ENCODE measurements at regions not wholly inside any gene's neighbourhood (a gene's known extent, or its start where the extent isn't known, plus 50 kb on each side); places are given as distances from the start of the nearest gene placed in this dataset.

DNA sequence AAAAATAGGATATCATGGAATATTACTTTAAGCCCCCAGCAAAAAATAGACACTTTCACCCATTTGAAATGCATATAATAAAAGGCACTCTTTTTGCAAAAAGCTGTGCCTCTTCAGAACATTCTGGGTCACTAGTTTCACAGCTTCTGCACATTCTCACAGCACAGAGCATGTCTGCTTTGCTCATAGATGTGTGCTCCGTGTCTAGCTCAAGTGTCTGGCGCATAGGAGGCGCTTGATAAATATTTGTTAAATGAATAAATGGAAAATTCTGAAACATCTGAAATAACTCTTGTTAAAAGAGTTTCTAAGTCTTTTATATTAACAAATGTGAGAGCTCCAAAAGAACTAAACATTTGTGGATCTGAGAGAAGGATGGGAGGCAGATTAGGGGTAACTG is 275.2 kb downstream of the PTTG2 start:
- POLR2A ChIA-PET (ENCODE audit: partially characterized antibody) = no interaction called here
- H4K91ac ChIP-seq (replicated peaks; ENCODE audit: insufficient read length, low read length) = no peak overlapping the region
- no peak overlapping the region for H4K8ac ChIP-seq (ENCODE audit: extremely low read depth, insufficient read depth, low read length)
- FAIRE-seq (no peak), DNase-seq (ENCODE audit: low read depth in 1 of 2, low spot score in 2 of 2) (no peak)
- no peak overlapping the region for H3K18ac ChIP-seq (ENCODE audit: extremely low read depth, low read length)
- H2AFZ ChIP-seq (ENCODE audit: low read length) = no peak overlapping the region
- no peak overlapping the region for H2AK5ac ChIP-seq (ENCODE audit: low read depth, low read length)
- TF ChIP-seq PHF8 (conservative IDR thresholded peaks at IDR 0.05; ENCODE audit: low read depth, low read length) (no peak), SAP30 (IDR thresholded peaks at IDR 0.05; ENCODE audit: insufficient read depth, insufficient replicate concordance, low read length) (no peak), TAF1 (IDR thresholded peaks at IDR 0.05; ENCODE audit: low read depth, low read length) (no peak), KDM5A (IDR thresholded peaks at IDR 0.05; ENCODE audit: low read length) (no peak), FOSL1 (IDR thresholded peaks at IDR 0.05; ENCODE audit: insufficient read depth, low read depth, low read length) (no peak), SUZ12 (IDR thresholded peaks at IDR 0.05; ENCODE audit: low read length) (no peak), SP1 (IDR thresholded peaks at IDR 0.05; ENCODE audit: low read depth, low read length) (no peak), TEAD4 (IDR thresholded peaks at IDR 0.05; ENCODE audit: low read depth, low read length) (no peak), RFX5 (IDR thresholded peaks at IDR 0.05; ENCODE audit: borderline replicate concordance, low read depth, low read length) (no peak), KDM1A (IDR thresholded peaks at IDR 0.05; ENCODE audit: borderline replicate concordance, low read length) (no peak), SIRT6 (IDR thresholded peaks at IDR 0.05; ENCODE audit: low read length) (no peak), JUN (IDR thresholded peaks at IDR 0.05; ENCODE audit: low read depth, low read length) (no peak), RNF2 (IDR thresholded peaks at IDR 0.05; ENCODE audit: borderline replicate concordance, low read depth, low read length, missing control alignments, poor library complexity, severe bottlenecking) (no peak), JUND (IDR thresholded peaks at IDR 0.05; ENCODE audit: low read length) (no peak), MAFK (IDR thresholded peaks at IDR 0.05; ENCODE audit: low read depth, low read length) (no peak), GTF2F1 (IDR thresholded peaks at IDR 0.05; ENCODE audit: borderline replicate concordance, low read depth, low read length) (no peak)
- no peaks in the 10 kb centered on the region for H3K27me3 ChIP-seq (replicated peaks in 1 of 4; ENCODE audit: control insufficient read depth in 3 of 4, extremely low read depth in 1 of 4, insufficient read depth in 3 of 4, low read length in 3 of 4)
- no peak overlapping the region for H2BK12ac ChIP-seq (ENCODE audit: low read depth, low read length)
- H3K79me1 ChIP-seq (ENCODE audit: low read depth, low read length) = no peaks in the 10 kb centered on the region
- no peak overlapping the region for H2BK20ac ChIP-seq (ENCODE audit: low read length)
- H3K36me3 ChIP-seq (ENCODE audit: control insufficient read depth in 2 of 4, insufficient read depth in 4 of 4, low read length in 3 of 4) = no peaks in the 10 kb centered on the region
- no peaks in the 10 kb centered on the region for H3K79me2 ChIP-seq (ENCODE audit: control insufficient read depth in 1 of 2, insufficient read depth in 2 of 2, low read length in 2 of 2)
- no peak overlapping the region for H2BK15ac ChIP-seq (ENCODE audit: low read length)
- no peak overlapping the region for H3K27ac ChIP-seq (ENCODE audit: low read depth, low read length)
- no peak overlapping the region for H3K9ac ChIP-seq (replicated peaks in 1 of 4; ENCODE audit: extremely low read depth in 1 of 4, low read depth in 3 of 4, low read length in 3 of 4)
- no peak overlapping the region for H3K4me3 ChIP-seq (ENCODE audit: extremely low read depth in 1 of 4, insufficient read depth in 2 of 4, low read depth in 3 of 4, low read length in 4 of 4)
- no peak overlapping the region for H2BK5ac ChIP-seq (ENCODE audit: low read depth, low read length)
- no peaks in the 10 kb centered on the region for H3K23me2 ChIP-seq (ENCODE audit: low read depth, low read length)
- H3K4me1 ChIP-seq (replicated peaks in 1 of 4; ENCODE audit: control insufficient read depth in 3 of 4, insufficient read depth in 4 of 4, low read length in 3 of 4) = no peaks in the 10 kb centered on the region
- H4K20me1 ChIP-seq (replicated peaks in 1 of 2; ENCODE audit: control insufficient read depth in 1 of 2, insufficient read depth in 2 of 2, low read length in 2 of 2) = no peaks in the 10 kb centered on the region
- no peak overlapping the region for H3K4ac ChIP-seq (replicated peaks; ENCODE audit: insufficient read length, low read depth, low read length)
- H3K23ac ChIP-seq (ENCODE audit: insufficient read length) = no peak overlapping the region
- H4K5ac ChIP-seq (ENCODE audit: insufficient read length, low read depth, low read length) = no peak overlapping the region
- WGBS, 2 experiments (ENCODE audit: extremely low coverage in 1 of 2, insufficient coverage in 1 of 2, insufficient read length in 1 of 2, insufficient replicate concordance in 2 of 2, low coverage in 1 of 2, low lambda C conversion rate in 2 of 2, missing lambda C conversion rate in 1 of 2) = 93% methylated on average over 3 of the region's 3 CpGs; no CpG with 5 or more reads in 1 of the 2 experiments
- H3K4me2 ChIP-seq (ENCODE audit: insufficient read depth in 1 of 2, low read depth in 2 of 2, low read length in 2 of 2) = no peak overlapping the region
- H3K9me3 ChIP-seq (ENCODE audit: insufficient read depth in 2 of 2, low read depth in 1 of 2, low read length in 1 of 2) = no peaks in the 10 kb centered on the region
- no peak overlapping the region for H3K56ac ChIP-seq (replicated peaks; ENCODE audit: insufficient read length, low read depth, low read length)
- CTCF ChIA-PET (ENCODE audit: partially characterized antibody) = interaction anchor here (0.7 to 3.0 kb wide), 4 partner anchors 10 to 523 kb away, joined by 3 to 9 read pairs (median 4); no protein-coding TSS in a partner anchor
- H2BK120ac ChIP-seq (replicated peaks; ENCODE audit: low read depth, low read length) = no peak overlapping the region
- no peak overlapping the region for H3K14ac ChIP-seq (ENCODE audit: insufficient read length)
